G401 (cell line): ENCODE measurements at regions not wholly inside any gene's neighbourhood (a gene's known extent, or its start where the extent isn't known, plus 50 kb on each side); places are given as distances from the start of the nearest gene placed in this dataset.
"Not testable (repeated sequence)": the region's sequence is repeated elsewhere in the genome, so short reads cannot be mapped to it uniquely, and the experiment has no call there.

Experiments
- DNase-seq: peaks from one replicate; pipeline ENCODE4 v3.0.0-alpha.2; 2015; ENCODE audit warnings: low spot score
- in situ Hi-C: cut with HindIII; loops from 2 replicates; pipeline ENCODE4 v1.10.0; 2016; ENCODE audit warnings: low sequenced_read_pairs, mixed read lengths

DNA sequence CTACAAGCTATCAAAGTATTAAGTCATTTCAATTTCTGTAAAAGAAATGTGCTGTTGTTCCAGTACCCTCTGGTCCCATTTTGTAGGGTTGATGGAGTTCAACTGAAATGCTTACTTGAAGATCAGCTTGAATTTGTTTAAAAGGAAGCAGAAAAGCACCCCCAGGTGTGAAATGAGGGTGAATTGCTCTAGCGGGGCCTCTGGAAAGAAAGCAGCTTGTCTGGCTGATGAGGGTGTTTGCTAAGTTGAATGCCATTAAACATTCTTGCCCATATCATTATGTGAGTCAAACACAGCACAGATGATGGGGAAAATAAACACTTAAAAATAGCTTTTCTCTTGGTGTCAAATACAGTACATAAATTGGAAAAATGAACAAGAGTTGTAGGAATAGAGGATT, 280.3 kb downstream of the RAB38 start:
- no peak for DNase-seq
- in situ Hi-C loops = no loop called here

DNA sequence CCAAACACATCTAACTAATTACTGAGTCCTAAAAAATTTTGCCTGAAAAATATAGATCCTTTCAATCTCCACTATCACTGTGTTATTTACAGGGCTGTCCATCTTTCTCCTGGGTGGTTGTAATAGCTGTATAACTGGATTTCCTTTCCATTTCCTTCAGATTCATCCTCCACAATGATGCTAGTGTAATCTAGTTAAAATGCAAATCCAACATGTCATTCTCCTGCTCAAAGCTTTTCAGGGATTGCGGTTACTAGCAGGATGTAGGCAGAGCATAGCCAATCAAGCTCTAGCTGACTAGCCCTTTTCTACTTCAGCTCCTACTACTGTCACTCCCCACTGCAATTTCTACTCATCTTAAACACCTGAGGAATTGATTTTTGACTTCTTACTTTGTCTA, 283.0 kb downstream of the RAB38 start:
- no peak for DNase-seq
- in situ Hi-C loops = no loop called here

DNA sequence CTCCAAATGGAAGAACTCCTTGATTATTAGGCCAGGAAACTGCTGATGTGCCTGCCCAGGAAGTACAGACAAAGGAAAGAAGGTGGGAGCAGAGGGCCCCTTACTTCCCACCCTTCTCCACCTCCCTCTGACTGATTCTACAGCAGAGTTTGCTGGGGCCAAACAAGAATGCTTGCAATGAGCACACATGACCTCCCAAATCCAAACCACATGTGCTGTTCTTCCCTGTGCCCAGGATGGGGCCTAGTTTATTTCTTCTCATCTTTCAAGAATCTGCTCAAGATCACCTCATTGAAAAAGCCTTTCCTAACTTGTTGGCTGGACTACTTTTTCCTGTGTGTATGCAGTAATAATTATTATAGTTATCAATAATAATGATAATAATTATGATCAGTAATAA, 286.1 kb downstream of the RAB38 start:
- DNase-seq = no peak
- in situ Hi-C loops = no loop called here

DNA sequence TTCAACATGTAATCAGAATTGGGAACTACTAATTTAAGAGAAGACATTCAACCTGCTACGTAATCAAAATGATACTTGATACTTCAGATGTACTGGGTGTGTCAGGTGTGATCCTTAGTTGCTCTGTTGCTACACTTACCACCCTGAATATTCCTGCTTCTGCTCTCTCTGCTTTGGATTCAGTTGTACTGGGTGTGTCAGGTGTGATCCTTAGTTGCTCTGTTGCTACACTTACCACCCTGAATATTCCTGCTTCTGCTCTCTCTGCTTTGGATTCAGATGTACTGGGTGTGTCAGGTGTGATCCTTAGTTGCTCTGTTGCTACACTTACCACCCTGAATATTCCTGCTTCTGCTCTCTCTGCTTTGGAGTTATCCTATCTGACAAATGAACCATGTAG, 290.2 kb downstream of the RAB38 start:
- in situ Hi-C loops, DNase-seq: not testable (repeated sequence)

DNA sequence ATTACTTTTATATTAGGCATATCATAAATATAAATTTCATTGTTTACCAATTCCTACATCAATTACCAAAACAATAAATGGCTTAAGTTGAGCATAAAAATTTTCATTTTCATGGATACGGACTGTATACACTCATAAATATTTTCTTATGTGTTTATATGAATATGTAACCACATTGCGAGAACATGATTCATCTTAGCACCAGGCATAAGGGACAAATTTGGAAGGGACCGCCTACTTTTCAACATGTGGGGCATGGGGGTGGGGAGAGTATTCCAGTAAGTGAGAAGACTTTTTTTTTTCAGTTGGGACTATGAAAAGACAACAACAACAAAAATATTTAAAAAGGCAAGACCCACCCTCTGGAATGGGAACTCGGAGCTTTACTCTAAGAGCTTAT, 296.1 kb downstream of the RAB38 start:
- in situ Hi-C loops = no loop called here
- no peak for DNase-seq

DNA sequence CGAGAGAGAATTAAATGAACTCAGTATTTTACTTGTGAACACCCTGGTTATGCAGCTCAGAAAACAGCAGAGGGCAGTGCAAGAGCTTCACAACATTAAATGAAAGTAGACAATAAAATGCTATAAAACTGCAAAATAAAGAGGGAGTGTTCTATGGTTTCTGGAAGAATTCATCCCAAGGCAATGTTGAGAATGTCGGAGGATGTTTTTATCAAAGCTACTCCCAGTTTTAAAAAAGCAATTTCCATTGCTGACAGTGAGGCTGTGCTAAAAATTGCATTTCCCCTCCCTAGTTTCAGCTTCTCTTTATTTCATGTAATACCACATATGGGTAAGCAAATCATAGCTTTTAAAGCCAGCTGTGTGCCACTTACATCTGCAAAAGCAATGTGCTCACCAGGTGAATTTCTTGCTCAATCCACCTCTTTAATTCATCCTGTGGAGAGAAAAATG, 296.8 kb downstream of the RAB38 start:
- no peak for DNase-seq

DNA sequence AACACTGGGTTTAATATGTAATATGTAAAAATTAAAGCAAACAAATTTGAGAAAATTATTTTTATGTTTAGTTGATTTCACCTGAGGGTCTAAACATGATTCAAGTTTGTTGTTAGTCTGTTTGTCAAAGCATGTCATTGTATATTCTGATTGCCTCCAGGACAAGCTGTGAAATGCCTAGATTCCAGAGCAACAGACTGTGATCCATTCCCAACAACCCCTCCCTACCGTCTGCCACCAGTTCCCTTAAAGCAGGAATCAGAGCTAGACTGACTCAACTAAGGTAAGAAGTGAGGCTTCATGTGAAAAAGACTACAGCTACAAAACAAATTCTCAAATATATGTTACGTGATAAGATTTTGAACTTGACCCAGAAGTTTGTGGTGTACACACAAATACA, 304.2 kb downstream of the RAB38 start:
- no peak for DNase-seq
- in situ Hi-C loops = no loop called here

More for the DNA sequence above, 296.8 kb downstream of the RAB38 start:
- in situ Hi-C loops = no loop called here

DNA sequence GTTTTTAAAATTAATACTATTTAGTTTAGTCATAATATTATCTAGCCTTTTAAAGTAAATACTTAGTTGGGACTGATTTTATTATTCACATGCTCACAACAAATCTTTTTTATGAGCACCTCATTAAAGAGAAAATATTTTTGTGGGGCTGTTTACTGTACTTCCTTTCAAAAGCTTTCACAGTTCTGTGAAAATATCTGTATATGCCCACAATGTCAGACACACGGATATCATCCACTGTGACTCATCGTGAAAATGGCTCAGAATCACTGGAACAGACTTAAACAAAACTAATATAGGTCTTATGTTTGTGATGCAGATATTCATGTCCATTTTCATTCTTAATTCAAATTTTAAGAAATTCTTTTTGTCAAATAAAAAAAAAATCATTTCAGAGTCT, 305.2 kb downstream of the RAB38 start:
- in situ Hi-C loops = no loop called here
- DNase-seq = no peak

DNA sequence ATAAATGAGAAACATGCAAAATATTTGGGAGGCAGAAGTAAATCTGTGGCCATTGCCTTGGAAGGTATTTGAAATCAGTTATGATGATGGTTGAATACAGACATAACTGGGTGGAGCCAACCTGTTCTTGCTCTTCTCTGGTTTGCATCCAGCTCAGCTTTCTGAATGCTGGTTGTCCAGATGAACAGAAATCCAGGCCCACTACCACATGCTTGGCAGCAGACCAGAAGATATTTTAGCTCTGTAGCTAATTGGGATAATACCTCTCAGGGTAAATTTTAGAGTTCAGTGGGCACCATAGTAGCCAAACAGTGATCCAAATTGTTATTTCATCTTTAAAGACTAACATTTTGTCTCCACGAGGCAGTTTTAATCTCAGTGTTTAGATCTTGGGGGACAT, 308.3 kb downstream of the RAB38 start:
- in situ Hi-C loops = no loop called here
- DNase-seq = no peak

DNA sequence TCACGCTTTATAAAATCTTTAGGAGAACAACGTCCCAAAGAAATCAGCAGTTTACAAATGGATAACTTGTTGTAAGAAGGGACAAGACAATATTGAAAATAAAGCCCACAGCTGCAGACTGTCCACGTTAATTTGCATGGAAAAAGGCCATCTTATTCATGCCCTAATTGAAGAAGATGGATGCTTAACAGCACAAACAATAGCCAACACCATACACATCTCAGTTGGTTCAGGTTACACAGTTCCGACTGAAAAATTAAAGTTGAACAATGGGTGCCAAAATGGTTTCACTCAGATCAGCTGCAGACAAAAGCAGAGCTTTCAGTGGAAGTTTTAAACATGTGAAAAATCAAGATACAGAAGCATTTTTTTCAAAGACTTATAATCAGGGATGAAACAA, 314.2 kb downstream of the RAB38 start:
- in situ Hi-C loops = no loop called here

DNA sequence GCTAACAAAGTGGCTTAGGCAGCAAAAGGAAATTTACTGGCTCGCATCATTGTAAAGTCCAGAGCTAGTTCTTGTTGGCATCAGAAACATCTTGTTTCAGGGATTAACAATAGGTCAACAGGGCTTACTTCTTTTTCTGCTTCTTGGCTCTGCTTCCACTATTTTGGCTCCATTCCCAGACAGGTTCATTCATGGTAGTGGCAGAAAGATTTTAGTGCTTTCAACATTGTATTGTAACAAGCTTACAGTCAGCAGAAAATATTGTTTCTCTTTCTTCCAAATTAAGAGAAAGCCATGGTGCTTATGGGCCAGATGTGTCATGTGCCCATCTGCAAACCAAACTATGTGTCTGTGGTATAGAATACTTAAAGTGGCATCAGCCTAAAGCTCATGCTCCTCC, 315.6 kb downstream of the RAB38 start:
- in situ Hi-C loops = no loop called here
- DNase-seq = peak; percentile 2

More for the DNA sequence above, 314.2 kb downstream of the RAB38 start:
- DNase-seq = no peak

DNA sequence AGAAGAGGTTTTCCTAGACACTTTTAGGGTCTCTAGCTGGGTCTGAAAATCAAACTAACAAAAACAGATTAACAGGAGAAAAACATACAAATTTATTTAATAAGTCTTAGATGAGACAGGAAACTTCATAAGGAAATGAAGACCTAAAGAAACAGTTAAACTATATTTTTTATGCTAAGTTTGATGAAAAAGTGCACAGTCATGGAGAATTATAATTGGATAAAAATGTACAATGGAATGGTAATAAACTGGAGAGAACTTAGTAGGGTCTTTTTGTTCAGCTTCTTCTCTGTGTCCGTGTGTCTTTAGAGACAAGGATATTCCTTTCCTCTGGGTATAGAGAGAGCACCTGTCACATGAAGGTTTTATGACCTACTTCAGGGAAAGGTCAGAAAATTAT, 323.4 kb downstream of the RAB38 start:
- in situ Hi-C loops = no loop called here
- DNase-seq = no peak

DNA sequence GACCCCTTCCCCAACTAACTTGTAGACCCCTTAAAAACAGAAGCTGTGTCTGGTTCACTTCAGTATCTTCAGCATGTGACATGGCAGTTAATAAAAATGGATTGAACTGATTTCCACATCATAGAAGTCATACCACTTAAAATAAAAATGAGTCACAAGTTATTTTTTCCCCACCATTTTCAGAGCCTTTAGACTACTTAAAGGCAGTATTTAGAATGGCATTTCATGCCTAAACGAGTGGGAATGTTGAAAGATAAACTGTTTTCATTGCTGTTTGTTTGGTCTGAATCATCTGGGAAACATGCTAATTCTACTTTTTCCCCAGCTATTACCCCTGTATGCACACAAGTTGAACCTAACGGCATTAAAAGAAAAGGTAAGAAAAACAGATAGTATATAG, 324.0 kb downstream of the RAB38 start:
- DNase-seq = no peak
- in situ Hi-C loops = no loop called here

DNA sequence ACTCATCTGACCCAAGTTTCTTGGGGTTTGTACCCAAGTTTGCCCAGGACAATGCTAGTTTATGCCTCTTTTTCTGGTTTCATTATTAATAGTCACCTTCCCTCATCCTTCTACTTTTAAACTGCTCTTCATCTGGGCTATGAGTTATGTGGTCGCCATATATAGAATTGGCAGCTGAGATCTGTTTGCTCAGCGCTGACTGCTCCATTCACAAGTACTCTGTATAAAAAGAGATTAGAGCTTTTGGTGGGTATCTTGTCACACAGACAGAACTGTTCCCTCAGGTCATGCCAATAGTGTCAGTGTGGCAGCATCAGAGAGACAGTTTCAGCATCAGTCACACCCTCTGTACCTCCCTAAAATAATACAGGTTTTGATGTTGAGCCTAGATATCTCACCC, 326.0 kb downstream of the RAB38 start:
- no peak for DNase-seq
- in situ Hi-C loops = no loop called here

DNA sequence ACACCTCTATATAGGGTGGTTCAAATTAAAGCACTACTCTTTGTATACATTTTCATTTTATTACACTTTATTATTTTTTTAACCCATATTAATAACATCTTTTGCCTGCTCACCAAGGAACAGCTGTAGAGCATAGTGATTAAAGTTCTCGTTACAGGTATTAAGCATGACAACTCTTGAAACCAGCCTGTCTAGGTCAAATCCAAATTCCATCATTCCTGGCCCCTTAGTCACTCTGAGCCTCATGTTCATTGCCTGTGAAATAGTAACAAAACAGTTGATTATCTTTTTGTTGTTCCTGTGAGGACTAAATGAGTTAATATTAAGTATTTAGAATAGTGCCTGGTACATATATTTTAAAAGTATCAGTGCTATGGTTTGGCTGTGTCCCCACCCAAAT, 334.5 kb downstream of the RAB38 start:
- DNase-seq = no peak
- in situ Hi-C loops = no loop called here

DNA sequence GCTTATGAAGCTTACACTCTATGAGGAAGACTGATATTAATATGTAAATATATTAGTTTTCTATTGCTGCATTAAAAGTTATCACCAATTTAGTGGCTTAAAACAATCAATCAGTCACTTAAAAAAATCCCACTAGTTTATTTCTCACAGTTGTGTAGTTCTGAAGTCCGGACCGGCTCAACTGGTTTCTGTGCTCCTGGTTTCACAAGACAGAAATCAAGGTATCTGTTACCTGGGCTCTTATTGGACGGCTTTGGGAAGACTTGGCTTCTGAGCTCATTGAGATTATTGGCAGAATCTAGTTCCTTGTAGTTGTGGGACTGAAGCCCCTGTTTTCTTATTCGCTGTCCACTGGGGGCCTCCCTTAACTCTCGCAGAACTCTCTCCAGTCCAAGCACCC, 343.0 kb downstream of the RAB38 start:
- DNase-seq = no peak

DNA sequence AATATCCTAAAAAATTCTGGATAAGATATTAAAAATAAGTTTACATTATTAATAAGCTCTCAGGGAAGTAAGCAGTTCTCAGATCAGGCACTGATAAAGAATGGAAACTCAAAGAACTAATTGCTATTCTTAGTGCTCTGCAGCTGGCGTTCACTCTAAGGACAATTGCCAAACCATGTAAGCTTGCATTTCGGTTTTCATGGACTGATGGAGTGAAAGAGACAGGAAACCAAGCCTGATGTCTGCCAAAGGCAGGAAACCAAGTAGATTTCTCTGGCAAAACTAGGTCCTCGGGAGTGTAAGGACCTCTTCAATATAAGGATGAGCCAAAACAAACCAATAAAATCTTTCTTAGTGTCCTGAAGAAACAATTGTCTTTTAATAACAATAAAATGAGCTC, 355.2 kb downstream of the RAB38 start:
- in situ Hi-C loops = no loop called here
- no peak for DNase-seq

More for the DNA sequence above, 343.0 kb downstream of the RAB38 start:
- in situ Hi-C loops = no loop called here

DNA sequence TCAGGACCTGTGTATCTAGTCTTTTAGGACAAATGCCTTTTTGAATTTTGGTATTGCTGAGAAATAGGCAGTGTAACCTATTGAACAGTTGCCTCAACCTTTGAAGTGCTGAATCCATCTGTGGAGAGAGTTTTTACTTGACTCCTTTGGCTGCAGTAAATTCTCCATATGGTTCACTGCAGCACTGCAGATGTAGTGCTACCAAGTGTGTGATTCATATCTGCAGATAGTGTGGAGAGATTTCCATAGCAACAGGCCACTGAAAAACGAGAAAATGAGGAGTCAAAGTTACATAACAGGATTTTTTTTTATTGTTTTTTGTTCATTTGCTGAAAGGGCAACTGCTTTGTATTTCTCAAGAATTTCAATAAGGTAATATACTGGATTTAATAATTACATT, 356.1 kb downstream of the RAB38 start:
- in situ Hi-C loops = no loop called here

DNA sequence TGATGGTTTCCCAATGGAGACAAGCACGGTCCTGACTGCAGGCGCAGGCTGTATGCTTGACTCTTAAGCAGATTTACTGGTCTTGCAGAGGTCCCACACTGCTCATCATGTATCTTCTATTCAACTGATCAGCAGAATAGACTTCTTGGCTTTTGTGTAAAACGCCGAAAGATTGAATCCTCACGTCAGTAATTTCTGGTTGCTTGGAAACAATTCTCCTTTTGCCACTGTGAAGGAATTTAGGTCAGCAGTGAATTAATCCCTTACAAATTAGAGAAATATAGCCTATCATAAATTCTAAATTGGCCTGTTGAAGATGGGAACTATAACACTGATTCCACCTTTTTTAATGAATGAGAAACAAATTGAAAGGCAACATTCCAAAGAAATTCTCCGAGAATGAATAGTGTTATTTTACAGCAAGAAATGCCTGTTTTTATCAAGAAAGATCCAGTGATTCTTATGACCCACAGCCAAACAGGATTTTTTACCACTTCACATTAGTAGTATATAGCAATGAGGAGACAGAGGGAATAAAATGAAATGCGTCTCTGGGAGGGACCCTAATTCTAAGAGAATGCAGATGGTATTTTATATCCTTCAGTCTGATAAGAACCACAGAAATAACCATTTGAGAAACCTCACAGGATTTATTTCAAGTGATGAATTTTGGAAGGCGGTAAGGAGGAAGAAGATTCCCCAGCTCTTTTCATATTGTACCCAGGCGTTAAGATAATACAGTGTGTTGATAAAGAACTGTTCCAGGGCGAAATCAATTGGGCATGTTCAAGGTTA, 362.5 kb downstream of the RAB38 start:
- in situ Hi-C loops = no loop called here
- DNase-seq = no peak

More for the DNA sequence above, 356.1 kb downstream of the RAB38 start:
- no peak for DNase-seq

DNA sequence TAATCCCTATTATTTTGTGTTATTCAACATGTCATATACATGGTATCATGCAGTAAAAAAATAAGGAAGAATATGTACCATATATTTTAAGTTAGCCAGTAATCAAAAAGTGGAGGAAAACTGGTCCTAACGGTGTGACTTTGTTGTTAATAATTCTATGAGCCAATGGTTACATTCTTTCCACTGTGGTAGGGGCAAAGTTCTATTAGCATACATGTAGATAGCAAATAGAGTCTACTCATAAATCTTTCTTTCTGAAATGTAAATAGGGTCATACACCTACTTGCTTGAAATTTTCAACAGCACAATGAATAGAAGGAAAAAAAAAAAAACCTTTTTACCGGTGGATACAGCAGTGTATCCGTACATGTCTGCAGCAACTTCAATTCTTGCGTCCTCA, 364.8 kb downstream of the RAB38 start:
- DNase-seq = no peak
- in situ Hi-C loops = no loop called here

DNA sequence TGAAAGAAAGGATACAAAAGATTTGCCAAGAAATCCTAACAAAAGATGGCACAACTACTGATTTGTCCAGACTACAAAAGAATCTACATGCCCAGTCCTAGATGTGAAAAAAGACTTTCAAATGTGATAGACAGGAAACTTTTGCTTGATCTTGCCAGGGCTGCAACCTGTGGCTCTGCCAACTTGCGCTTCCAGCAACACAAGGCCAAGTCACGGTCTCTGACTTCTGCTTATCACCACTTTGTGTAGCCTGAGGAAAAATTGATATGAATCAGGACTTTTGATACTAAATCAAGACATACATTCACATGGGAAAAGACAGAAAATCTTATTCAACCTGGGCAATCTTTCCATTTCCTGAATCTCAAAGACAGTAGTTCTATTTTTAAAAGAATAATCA, 366.0 kb downstream of the RAB38 start:
- DNase-seq = no peak
- in situ Hi-C loops = no loop called here
